ENCODE measurements at regions not wholly inside any gene's neighbourhood (a gene's known extent, or its start where the extent isn't known, plus 50 kb on each side); places are given as distances from the start of the nearest gene placed in this dataset.

- TF ChIP-seq POLR2A (IDR thresholded peaks at IDR 0.05; ENCODE audit: low read depth, low read length) (no peak), TARDBP (IDR thresholded peaks at IDR 0.05; ENCODE audit: borderline replicate concordance) (no peak), POLR2AphosphoS5 (IDR thresholded peaks at IDR 0.05; ENCODE audit: low read length) (no peak), CTCF (IDR thresholded peaks at IDR 0.05 in 2 of 3, conservative IDR thresholded peaks at IDR 0.05 in 1 of 3; ENCODE audit: control insufficient read depth in 2 of 3, extremely low read depth in 1 of 3, insufficient read depth in 1 of 3, low read depth in 3 of 3, low read length in 3 of 3) (no peak), USF2 (IDR thresholded peaks at IDR 0.05; ENCODE audit: borderline replicate concordance, low read depth, low read length) (no peak), E4F1 (IDR thresholded peaks at IDR 0.05; ENCODE audit: borderline replicate concordance, partially characterized antibody) (no peak), EED (IDR thresholded peaks at IDR 0.05; ENCODE audit: low read depth) (no peak), TAF1 (IDR thresholded peaks at IDR 0.05; ENCODE audit: borderline replicate concordance, low read depth, low read length) (no peak), BCL3 (IDR thresholded peaks at IDR 0.05; ENCODE audit: borderline replicate concordance, insufficient read depth, low read depth, low read length, poor library complexity, severe bottlenecking) (no peak), NR2F1 (conservative IDR thresholded peaks at IDR 0.05) (no peak), TCF7 (IDR thresholded peaks at IDR 0.05; ENCODE audit: borderline replicate concordance) (no peak), SRF (IDR thresholded peaks at IDR 0.05; ENCODE audit: low read depth in 2 of 2, low read length in 2 of 2) (no peak), ATF3 (IDR thresholded peaks at IDR 0.05; ENCODE audit: borderline replicate concordance, extremely low read depth, low read depth, low read length) (no peak)
These were observed 55.4 kb upstream of the SEC61G start for GRCh38 chr7:54814401-54814800.
